ENCODE measurements at regions not wholly inside any gene's neighbourhood (a gene's known extent, or its start where the extent isn't known, plus 50 kb on each side); places are given as distances from the start of the nearest gene placed in this dataset.

DNA sequence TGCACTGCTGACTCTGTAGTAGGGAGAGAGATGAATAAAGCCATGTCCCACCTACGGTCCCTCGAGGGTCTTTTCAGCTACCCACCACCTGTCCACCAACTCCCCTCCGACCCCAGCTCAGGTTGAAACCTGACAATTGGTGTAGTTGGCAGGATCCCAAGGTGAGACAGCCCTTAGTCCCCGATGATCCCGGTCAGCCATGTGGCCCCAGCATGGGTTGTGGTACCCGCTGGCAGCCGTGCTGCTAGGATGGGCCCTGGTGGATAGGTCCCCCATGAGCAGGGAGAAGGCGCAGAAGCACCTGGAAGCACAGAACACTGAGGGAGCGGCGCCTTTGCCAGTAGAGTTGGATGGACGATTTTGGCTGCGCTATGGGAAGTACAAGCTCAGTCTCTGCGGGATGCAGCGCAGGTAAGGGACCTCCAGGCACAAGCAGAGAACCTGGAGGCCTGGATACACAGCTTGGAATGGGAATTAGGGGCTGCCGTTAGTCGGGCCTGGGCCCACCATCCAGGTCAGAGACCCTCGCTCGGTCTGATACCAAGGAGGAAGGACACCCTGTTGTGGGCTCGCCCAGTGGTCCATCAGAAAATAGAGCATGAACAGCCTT is 694.6 kb upstream of the AGA start:
- no peaks in the 10 kb centered on the region for H3K9me3 ChIP-seq (ENCODE audit: low read depth, low read length)
- no peak overlapping the region for H3K27ac ChIP-seq
- H3K4me3 ChIP-seq = no peak overlapping the region
- no peak for DNase-seq (ENCODE audit: low read depth, low spot score)
- H3K9ac ChIP-seq (ENCODE audit: insufficient read length) = no peak overlapping the region
- no peak for TF ChIP-seq POLR2AphosphoS5 (IDR thresholded peaks at IDR 0.05; ENCODE audit: borderline replicate concordance, low read depth, low read length)
- no peak for TF ChIP-seq EZH2 (IDR thresholded peaks at IDR 0.05)
- TF ChIP-seq FOXP2 (optimal IDR thresholded peaks at IDR 0.05; ENCODE audit: control extremely low read depth, extremely low read length, insufficient read depth) = no peak
- no peaks in the 10 kb centered on the region for H3K36me3 ChIP-seq (ENCODE audit: insufficient read depth, low read length)

DNA sequence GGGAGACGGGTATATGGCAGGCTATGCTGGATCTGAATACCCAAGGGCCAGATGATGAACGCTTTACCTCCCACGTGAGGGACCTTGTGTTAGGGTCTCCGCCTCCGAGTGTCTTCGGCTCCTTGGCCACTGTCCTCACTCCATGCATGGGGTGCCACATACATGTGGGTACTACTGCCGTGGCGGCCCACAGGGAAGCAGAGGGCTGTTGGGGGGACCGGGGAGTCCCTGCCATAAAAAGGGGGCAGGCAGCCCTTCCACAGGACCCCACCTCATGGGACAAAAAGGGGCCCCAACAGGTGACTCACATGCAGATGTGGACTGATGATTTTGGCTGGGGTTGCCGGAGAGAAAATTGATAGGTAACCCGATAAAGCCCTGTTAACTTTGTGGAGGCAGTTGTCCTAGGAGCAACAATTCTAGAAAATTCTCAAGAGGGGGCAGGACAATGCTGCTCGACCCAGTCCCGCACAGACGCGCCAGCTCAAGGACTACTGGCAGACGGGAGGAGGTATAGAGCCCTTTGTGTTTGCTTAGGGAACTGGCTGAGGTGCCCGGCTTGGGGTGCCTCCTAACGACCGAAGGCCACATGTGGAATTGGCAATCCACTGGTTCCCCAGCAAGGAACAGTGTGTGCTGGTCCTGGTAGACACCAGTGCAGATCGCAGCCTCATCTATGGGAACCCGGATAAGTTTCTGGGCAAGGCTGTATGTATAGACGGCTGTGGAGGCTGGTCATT is 695.7 kb upstream of the AGA start:
- Histone ChIP-seq H3K9ac (ENCODE audit: insufficient read length) (no peak overlapping the region), H3K36me3 (ENCODE audit: insufficient read depth, low read length) (no peaks in the 10 kb centered on the region), H3K4me3 (no peak overlapping the region), H3K9me3 (ENCODE audit: low read depth, low read length) (no peaks in the 10 kb centered on the region), H3K27ac (no peak overlapping the region)
- no peak for DNase-seq (ENCODE audit: low read depth, low spot score)
- TF ChIP-seq POLR2AphosphoS5 (IDR thresholded peaks at IDR 0.05; ENCODE audit: borderline replicate concordance, low read depth, low read length) (no peak), EZH2 (IDR thresholded peaks at IDR 0.05) (no peak), FOXP2 (optimal IDR thresholded peaks at IDR 0.05; ENCODE audit: control extremely low read depth, extremely low read length, insufficient read depth) (no peak)

DNA sequence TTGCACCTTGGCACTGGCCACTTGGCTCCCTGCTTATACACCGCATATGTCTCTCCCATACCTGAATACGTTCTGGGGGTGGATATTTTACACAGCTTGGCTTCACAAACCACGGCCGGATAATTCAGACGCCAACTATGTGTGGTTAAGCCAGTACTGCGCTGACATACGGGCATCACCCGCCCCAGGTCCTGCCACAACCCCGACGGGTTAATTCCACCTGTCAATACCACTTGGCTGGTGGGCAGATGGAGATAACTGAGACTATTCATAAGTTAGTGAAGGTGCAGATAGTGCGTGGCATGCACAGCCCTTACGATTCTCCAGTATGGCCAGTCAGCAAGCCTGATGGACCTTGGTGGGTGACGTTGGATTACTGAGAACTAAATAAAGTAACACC is 696.3 kb upstream of the AGA start:
- no peak for DNase-seq (ENCODE audit: low read depth, low spot score)
- H3K9me3 ChIP-seq (ENCODE audit: low read depth, low read length) = no peaks in the 10 kb centered on the region
- H3K9ac ChIP-seq (ENCODE audit: insufficient read length) = no peak overlapping the region
- no peaks in the 10 kb centered on the region for H3K36me3 ChIP-seq (ENCODE audit: insufficient read depth, low read length)
- TF ChIP-seq EZH2 (IDR thresholded peaks at IDR 0.05) (no peak), FOXP2 (optimal IDR thresholded peaks at IDR 0.05; ENCODE audit: control extremely low read depth, extremely low read length, insufficient read depth) (no peak), POLR2AphosphoS5 (IDR thresholded peaks at IDR 0.05; ENCODE audit: borderline replicate concordance, low read depth, low read length) (no peak)
- no peak overlapping the region for H3K4me3 ChIP-seq
- H3K27ac ChIP-seq = no peak overlapping the region

DNA sequence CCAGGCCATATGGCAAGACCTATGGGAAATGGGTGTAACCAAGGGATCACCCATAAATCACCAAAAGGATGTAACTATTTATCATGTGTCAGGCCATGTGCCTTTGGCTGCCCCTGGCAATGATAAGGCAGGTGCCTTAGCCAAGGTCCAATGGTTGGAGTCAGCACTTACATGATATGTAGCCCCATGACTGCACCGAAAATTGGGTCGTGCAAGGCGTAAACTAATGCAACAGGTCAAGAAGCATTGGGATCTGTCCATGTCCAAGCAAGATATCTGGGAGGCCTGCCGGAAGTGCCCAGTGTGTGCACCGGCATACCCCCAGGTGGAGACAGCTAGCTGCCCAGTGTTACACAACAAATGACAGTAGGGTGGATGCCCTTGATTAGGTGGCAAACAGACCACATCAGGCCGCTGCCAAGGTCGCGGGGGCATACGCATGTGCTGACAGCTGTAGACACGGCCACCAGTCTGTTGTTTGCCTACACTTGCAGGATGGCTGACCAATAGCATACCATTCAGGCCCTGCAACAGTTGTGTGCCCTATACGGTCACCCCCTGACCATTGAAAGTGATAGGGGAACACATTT is 698.2 kb upstream of the AGA start:
- Histone ChIP-seq H3K36me3 (ENCODE audit: insufficient read depth, low read length) (no peaks in the 10 kb centered on the region), H3K4me3 (no peak overlapping the region), H3K9me3 (ENCODE audit: low read depth, low read length) (no peaks in the 10 kb centered on the region), H3K27ac (no peak overlapping the region), H3K9ac (ENCODE audit: insufficient read length) (no peak overlapping the region)
- TF ChIP-seq POLR2AphosphoS5 (IDR thresholded peaks at IDR 0.05; ENCODE audit: borderline replicate concordance, low read depth, low read length) = no peak
- no peak for TF ChIP-seq EZH2 (IDR thresholded peaks at IDR 0.05)
- TF ChIP-seq FOXP2 (optimal IDR thresholded peaks at IDR 0.05; ENCODE audit: control extremely low read depth, extremely low read length, insufficient read depth) = no peak
- DNase-seq (ENCODE audit: low read depth, low spot score) = no peak

DNA sequence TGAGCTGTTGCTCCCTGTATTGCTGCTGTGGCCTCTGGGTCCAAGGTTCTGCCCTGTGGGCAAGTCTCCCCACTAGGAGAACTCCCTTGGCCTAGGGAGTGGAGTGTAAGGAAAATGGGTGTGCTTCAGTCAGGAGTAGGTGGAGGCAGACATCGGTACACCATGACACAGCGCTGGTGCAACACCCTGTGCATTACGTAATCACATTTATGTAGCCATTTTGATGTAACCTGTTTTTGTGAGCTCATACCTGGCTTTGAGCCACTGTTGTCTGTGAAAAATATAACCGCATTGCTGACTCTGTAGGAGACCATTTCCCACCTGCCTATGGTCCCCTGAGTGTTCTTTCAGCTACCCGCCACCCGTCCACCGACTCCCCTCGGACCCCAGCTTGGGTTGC is 700.5 kb upstream of the AGA start:
- Histone ChIP-seq H3K9me3 (ENCODE audit: low read depth, low read length) (no peaks in the 10 kb centered on the region), H3K9ac (ENCODE audit: insufficient read length) (no peak overlapping the region), H3K36me3 (ENCODE audit: insufficient read depth, low read length) (no peaks in the 10 kb centered on the region), H3K27ac (no peak overlapping the region), H3K4me3 (no peak overlapping the region)
- no peak for DNase-seq (ENCODE audit: low read depth, low spot score)
- TF ChIP-seq POLR2AphosphoS5 (IDR thresholded peaks at IDR 0.05; ENCODE audit: borderline replicate concordance, low read depth, low read length) = no peak
- no peak for TF ChIP-seq EZH2 (IDR thresholded peaks at IDR 0.05)
- no peak for TF ChIP-seq FOXP2 (optimal IDR thresholded peaks at IDR 0.05; ENCODE audit: control extremely low read depth, extremely low read length, insufficient read depth)

DNA sequence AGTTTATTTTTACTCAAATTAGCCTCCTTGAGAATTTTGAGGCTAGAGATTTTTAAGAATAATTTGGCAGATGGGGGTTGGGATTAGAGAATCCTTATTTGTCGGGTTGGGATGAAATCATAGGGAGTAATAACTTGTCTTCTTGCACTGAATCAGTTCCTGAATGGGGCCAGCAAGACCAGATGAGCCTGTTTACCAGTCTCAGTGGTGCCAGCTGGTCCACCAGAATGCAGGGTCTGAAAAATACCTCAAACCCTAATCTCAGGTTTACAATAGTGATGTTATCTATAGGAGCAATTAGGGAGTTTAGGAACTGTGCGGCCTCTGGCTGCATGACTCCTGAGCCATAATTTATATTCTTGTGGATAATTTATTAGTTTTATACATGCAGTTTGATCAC is 705.9 kb upstream of the AGA start:
- Histone ChIP-seq H3K9me3 (ENCODE audit: low read depth, low read length) (no peaks in the 10 kb centered on the region), H3K4me3 (no peak overlapping the region), H3K9ac (ENCODE audit: insufficient read length) (no peak overlapping the region), H3K36me3 (ENCODE audit: insufficient read depth, low read length) (no peaks in the 10 kb centered on the region), H3K27ac (no peak overlapping the region)
- no peak for TF ChIP-seq POLR2AphosphoS5 (IDR thresholded peaks at IDR 0.05; ENCODE audit: borderline replicate concordance, low read depth, low read length)
- no peak for TF ChIP-seq EZH2 (IDR thresholded peaks at IDR 0.05)
- TF ChIP-seq FOXP2 (optimal IDR thresholded peaks at IDR 0.05; ENCODE audit: control extremely low read depth, extremely low read length, insufficient read depth) = no peak
- DNase-seq (ENCODE audit: low read depth, low spot score) = no peak

DNA sequence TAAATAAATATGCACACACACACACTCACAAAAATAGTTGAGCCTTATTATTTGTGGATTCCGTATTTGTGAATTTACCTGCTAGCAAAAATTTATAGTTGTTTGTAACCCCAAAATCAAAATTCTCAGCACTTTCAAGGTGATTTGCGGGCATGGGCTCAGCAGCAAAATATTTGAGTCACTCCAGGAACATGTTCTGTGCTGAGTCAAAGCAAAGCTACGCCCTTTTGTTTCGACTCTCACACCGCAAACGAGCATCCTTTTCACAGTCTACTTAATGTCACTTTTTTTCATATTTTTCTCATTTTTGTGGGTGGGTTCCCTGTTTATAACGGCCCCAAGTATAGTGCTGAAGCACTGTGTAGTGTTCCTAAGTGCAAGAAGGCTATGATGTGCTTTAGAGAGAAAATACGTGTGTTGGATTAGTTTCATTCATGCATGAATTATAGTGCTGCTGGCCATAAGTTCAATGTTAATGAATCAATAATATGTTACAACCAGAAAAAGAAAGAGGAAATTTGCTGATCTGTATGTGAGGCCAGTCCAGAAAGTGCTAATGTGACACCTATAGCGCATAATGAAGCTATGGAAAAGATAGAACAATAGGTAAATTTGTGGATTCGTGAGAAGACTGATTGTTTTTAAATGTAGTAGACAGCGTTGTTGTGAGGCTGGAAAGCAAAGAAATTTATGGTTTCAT is 723.2 kb upstream of the AGA start:
- Histone ChIP-seq H3K9ac (ENCODE audit: insufficient read length) (no peak overlapping the region), H3K9me3 (ENCODE audit: low read depth, low read length) (no peaks in the 10 kb centered on the region), H3K27ac (no peak overlapping the region), H3K36me3 (ENCODE audit: insufficient read depth, low read length) (no peaks in the 10 kb centered on the region), H3K4me3 (no peak overlapping the region)
- DNase-seq (ENCODE audit: low read depth, low spot score) = no peak
- TF ChIP-seq FOXP2 (optimal IDR thresholded peaks at IDR 0.05; ENCODE audit: control extremely low read depth, extremely low read length, insufficient read depth) (no peak), POLR2AphosphoS5 (IDR thresholded peaks at IDR 0.05; ENCODE audit: borderline replicate concordance, low read depth, low read length) (no peak), EZH2 (IDR thresholded peaks at IDR 0.05) (no peak)

DNA sequence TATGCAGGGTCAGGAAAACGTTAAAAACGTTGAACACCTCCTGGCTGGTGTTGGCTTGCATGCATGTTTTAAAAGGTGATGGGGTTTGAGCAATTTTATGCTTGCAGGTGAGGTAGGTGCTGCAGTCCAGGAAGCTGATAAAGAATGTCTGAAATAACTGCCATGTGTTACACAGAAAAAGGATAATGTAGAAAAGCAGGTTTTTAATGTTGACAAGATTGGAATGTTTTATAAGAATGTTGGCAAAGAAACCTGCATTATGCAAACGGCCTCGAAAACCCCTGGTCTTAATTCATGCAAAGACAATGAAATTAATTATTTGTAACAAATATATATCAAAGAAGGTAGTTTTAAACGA is 723.7 kb upstream of the AGA start:
- Histone ChIP-seq H3K9ac (ENCODE audit: insufficient read length) (no peak overlapping the region), H3K9me3 (ENCODE audit: low read depth, low read length) (no peaks in the 10 kb centered on the region), H3K36me3 (ENCODE audit: insufficient read depth, low read length) (no peaks in the 10 kb centered on the region), H3K4me3 (no peak overlapping the region), H3K27ac (no peak overlapping the region)
- TF ChIP-seq FOXP2 (optimal IDR thresholded peaks at IDR 0.05; ENCODE audit: control extremely low read depth, extremely low read length, insufficient read depth) = no peak
- TF ChIP-seq EZH2 (IDR thresholded peaks at IDR 0.05) = no peak
- no peak for TF ChIP-seq POLR2AphosphoS5 (IDR thresholded peaks at IDR 0.05; ENCODE audit: borderline replicate concordance, low read depth, low read length)
- DNase-seq (ENCODE audit: low read depth, low spot score) = no peak
